ENCODE measurements at regions not wholly inside any gene's neighbourhood (a gene's known extent, or its start where the extent isn't known, plus 50 kb on each side); places are given as distances from the start of the nearest gene placed in this dataset.
"Not testable (repeated sequence)": the region's sequence is repeated elsewhere in the genome, so short reads cannot be mapped to it uniquely, and the experiment has no call there.

GRCh38 chr5:56384186-56384585 is 151.1 kb upstream of the ANKRD55 start:
- DNase-seq: no peak

- no peak for DNase-seq
Measured at GRCh38 chr5:56383761-56384160, 150.6 kb upstream of the ANKRD55 start.

GRCh38 chr5:56382896-56383295 is 149.8 kb upstream of the ANKRD55 start:
- no peak for DNase-seq

- no peak for DNase-seq
Measured at GRCh38 chr5:56377573-56377972, 144.4 kb upstream of the ANKRD55 start.

DNA sequence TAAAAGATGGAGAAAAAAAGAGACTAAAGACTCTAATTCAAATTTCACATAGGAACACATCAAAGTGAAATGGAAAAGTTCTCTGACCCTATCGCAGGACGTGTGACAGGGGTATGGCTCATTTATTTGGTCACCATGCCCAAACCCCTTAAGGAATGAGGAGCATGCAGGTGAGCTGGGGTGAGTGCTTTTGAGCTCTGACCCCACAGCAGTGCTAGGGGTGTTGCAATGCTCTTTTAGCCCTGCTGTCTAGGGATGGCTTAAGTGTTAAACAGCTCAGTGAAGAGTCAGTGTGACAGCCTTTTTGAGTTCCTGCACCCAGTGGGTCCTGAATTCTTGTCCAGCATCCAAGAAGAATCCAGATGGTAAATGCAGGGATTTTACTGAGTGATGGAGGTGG is 143.0 kb upstream of the ANKRD55 start:
- no peak for DNase-seq

- DNase-seq: no peak
Measured at GRCh38 chr5:56375011-56375410, 141.9 kb upstream of the ANKRD55 start.

DNA sequence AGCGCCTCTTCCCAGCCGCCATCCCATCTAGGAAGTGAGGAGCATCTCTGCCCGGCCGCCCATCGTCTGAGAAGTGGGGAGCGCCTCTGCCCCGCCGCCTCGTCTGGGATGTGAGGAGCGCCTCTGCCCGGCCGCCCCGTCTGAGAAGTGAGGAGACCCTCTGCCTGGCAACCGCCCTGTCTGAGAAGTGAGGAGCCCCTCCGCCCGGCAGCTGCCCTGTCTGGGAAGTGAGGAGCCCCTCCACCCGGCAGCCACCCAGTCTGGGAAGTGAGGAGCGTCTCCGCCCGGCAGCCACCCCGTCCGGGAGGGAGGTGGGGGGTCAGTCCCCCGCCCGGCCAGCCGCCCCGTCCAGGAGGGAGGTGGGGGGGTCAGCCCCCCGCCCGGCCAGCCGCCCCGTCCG is 139.4 kb upstream of the ANKRD55 start:
- DNase-seq: not testable (repeated sequence)

DNA sequence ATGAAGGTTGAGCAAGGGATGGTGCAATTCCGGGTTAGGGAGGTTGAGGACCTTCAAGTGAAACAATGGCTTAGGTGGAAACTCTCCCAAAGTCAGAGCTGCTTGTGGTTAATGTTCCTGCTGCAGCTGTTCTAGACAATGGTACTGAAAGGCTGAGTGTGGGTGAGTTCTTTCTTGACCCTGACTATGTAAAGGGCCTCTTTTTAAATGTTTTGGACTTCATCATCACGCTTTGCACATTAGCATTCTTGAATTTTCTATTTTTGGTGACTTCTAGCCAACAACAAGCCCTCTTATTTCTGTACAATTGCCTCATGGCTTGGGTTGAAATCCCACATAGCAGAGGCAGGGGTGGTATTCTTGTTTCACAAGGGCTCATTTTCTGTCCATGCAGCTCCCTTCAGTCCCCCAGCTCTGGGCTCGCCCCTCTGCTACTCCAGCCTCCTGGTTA is 136.3 kb upstream of the ANKRD55 start:
- no peak for DNase-seq

- no peak for DNase-seq
Measured at GRCh38 chr5:56367748-56368147, 134.6 kb upstream of the ANKRD55 start.

- no peak for DNase-seq
Measured at GRCh38 chr5:56366986-56367385, 133.9 kb upstream of the ANKRD55 start.

DNA sequence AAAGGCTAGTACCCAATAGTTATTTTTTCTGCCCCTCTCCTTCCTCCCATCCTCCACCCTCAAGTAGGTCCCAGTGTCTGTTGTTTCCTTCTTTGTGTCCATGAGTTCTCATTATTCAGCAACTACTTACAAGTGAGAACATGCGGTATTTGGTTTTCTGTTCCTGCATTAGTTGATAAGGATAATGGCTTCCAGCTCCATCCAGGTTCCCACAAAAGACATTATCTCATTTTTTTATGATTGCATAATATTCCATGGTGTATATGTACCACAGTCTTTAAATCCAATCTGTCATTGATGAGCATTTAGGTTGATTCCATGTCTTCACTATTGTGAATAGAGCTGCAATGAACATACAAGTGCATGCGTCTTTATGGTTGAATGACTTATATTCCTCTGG is 128.3 kb upstream of the ANKRD55 start:
- DNase-seq: no peak

- no peak for DNase-seq
Measured at GRCh38 chr5:56360816-56361215, 127.7 kb upstream of the ANKRD55 start.

GRCh38 chr5:56359809-56360685 is 126.9 kb upstream of the ANKRD55 start:
- DNase-seq: no peak

DNA sequence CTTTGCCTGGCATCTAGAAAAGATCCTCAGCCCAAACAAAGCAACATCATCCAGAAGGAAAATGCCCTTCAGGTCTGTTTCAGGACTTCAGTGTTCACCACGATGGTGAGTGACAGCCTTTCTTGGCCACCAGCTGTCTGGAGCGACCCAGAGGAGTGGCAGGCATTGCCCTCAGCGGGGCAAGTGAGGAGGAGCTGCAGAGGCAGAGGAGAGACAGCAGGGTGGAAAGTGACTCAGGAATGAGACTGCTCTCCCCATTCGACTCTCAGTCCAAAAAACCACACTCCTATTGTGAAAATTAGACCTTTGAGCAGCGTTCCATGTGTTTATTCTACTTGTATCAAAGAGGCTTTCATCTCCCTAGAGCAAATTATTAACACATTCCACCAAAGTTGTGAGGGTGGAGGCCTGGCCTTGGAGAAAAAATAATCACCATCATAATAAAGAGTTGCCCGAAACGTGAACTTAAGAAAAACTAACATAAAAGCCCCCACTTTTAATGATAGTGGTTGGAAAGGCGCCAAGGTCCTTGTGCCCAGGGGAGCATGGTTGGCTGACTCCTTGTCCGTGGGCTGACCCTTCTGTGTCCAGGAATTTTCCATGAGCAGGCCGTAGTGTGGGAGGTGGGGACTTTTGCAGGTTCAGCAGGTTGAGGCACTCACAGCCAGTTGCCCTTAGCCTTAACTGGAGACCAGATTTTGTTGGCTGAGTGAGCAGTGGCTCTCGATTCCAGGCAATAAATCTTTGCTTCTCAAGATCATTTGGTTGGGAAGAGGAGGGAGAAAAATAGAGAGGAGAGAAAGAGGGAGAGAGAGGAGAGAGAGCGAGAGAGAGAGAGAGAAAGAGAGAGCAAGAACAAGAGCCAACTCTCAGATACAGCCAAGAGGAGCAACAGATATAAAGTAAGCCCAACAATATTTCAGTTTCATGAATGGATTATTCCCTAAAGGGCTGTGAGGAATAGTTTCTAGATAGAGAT is 125.9 kb upstream of the ANKRD55 start:
- peak; percentile 46 to 58 for DNase-seq

DNA sequence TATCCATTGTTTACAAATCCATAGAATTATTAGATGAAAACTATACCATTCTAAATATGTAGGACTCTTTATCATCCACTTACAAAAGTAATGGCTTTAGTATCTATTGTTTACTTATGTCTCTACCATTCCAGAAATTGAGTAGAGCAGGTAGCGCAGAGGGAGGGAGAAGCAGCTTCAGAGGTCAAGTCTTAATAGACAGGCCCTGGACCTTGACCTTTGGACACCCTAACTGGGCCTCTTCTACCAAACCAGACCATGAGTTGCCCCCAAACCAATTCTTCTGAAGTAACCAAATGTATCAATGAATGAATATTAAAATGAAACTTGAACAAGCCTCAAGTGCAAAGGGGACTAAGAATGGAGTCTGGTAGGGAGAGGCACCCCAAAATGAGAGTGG is 124.9 kb upstream of the ANKRD55 start:
- DNase-seq: no peak

- DNase-seq: no peak
Measured at GRCh38 chr5:56357426-56357825, 124.3 kb upstream of the ANKRD55 start.

GRCh38 chr5:56356836-56357160 is 123.7 kb upstream of the ANKRD55 start:
- DNase-seq: no peak

DNA sequence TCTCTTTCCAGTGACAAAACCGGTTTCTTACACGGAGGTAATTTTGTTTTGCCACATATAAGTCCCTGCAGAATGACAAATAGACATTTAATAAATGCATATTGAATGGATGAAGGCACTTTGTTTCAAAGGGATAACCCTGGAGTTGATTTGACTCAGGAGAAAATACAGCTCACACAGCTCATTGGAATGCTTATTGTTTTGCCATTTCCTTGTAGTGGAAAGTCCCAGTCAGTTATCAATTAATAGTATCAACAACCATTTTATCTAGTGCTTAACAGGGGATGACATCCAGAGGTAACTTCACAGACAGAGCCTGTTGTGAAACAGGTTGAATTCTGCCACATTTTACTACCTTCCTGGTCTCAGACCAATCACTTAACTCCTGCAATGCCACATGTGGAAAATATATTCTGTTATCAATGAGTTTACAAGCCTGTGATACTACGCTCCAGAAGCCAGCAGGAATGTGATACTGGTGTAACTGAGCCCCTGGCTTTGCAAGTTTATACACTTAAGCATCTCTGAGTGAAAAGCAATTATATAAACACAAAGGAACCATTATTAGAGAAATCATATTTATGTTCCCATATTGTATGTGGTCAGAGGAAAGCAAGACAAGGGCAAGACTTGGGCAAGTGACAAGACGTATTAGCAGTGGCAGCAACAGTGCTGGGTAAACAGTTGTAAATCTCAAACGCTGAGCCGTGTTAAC is 123.1 kb upstream of the ANKRD55 start:
- DNase-seq: no peak

- DNase-seq: no peak
Measured at GRCh38 chr5:56354836-56355235, 121.7 kb upstream of the ANKRD55 start.

GRCh38 chr5:56352808-56353590 is 119.9 kb upstream of the ANKRD55 start:
- no peak for DNase-seq

GRCh38 chr5:56350597-56351170 is 117.6 kb upstream of the ANKRD55 start:
- DNase-seq: no peak

Measured in right lung (tissue), 2 donors.